ENCODE measurements at regions not wholly inside any gene's neighbourhood (a gene's known extent, or its start where the extent isn't known, plus 50 kb on each side); places are given as distances from the start of the nearest gene placed in this dataset.
"Not testable (repeated sequence)": the region's sequence is repeated elsewhere in the genome, so short reads cannot be mapped to it uniquely, and the experiment has no call there.

DNA sequence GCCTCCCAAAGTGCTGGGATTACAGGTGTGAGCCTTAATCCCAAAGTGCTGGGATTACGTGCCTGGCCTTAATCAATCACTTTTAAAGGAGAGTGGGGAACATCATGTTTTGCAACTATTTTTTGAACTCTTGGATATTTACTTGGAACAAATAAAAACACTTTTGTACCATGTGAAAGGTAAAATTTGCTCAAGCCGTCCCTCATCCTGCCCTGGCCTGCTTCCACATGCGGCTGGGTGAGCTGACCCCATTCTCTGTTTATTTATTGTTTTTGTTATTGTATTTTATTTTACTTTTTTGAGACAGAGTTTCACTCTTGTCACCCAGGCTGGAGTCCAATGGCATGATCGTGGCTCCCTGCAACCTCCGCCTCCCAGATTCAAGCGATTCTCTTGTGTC, 208.0 kb downstream of the NPIPA7 start:
- H3K4me3 ChIP-seq (ENCODE audit: extremely low read depth in 1 of 4, insufficient read depth in 2 of 4, low read depth in 3 of 4, low read length in 4 of 4); H2BK12ac ChIP-seq (ENCODE audit: low read depth, low read length); H3K36me3 ChIP-seq (ENCODE audit: control insufficient read depth in 2 of 4, insufficient read depth in 4 of 4, low read length in 3 of 4); H2AFZ ChIP-seq (ENCODE audit: low read length); H2BK15ac ChIP-seq (ENCODE audit: low read length); H3K9ac ChIP-seq (replicated peaks in 1 of 4; ENCODE audit: extremely low read depth in 1 of 4, low read depth in 3 of 4, low read length in 3 of 4); H2BK20ac ChIP-seq (ENCODE audit: low read length); H3K4me1 ChIP-seq (replicated peaks in 1 of 4; ENCODE audit: control insufficient read depth in 3 of 4, insufficient read depth in 4 of 4, low read length in 3 of 4); H4K5ac ChIP-seq (ENCODE audit: insufficient read length, low read depth, low read length); H3K56ac ChIP-seq (replicated peaks; ENCODE audit: insufficient read length, low read depth, low read length); H3K79me2 ChIP-seq (ENCODE audit: control insufficient read depth in 1 of 2, insufficient read depth in 2 of 2, low read length in 2 of 2); CTCF ChIA-PET (ENCODE audit: partially characterized antibody); POLR2A ChIA-PET (ENCODE audit: partially characterized antibody); H3K4me2 ChIP-seq (ENCODE audit: insufficient read depth in 1 of 2, low read depth in 2 of 2, low read length in 2 of 2); H2AK5ac ChIP-seq (ENCODE audit: low read depth, low read length); H3K4ac ChIP-seq (replicated peaks; ENCODE audit: insufficient read length, low read depth, low read length); H3K27me3 ChIP-seq (replicated peaks in 1 of 4; ENCODE audit: control insufficient read depth in 3 of 4, extremely low read depth in 1 of 4, insufficient read depth in 3 of 4, low read length in 3 of 4); H4K91ac ChIP-seq (replicated peaks; ENCODE audit: insufficient read length, low read length); H3K9me3 ChIP-seq (ENCODE audit: insufficient read depth in 2 of 2, low read depth in 1 of 2, low read length in 1 of 2); H4K20me1 ChIP-seq (replicated peaks in 1 of 2; ENCODE audit: control insufficient read depth in 1 of 2, insufficient read depth in 2 of 2, low read length in 2 of 2); H3K79me1 ChIP-seq (ENCODE audit: low read depth, low read length); FAIRE-seq; H3K27ac ChIP-seq (ENCODE audit: low read depth, low read length); DNase-seq (ENCODE audit: low read depth in 1 of 2, low spot score in 2 of 2); H3K18ac ChIP-seq (ENCODE audit: extremely low read depth, low read length); H3K23me2 ChIP-seq (ENCODE audit: low read depth, low read length); H2BK5ac ChIP-seq (ENCODE audit: low read depth, low read length); H4K8ac ChIP-seq (ENCODE audit: extremely low read depth, insufficient read depth, low read length); H3K23ac ChIP-seq (ENCODE audit: insufficient read length); H3K14ac ChIP-seq (ENCODE audit: insufficient read length); H2BK120ac ChIP-seq (replicated peaks; ENCODE audit: low read depth, low read length): not testable (repeated sequence)
- WGBS, 2 experiments (ENCODE audit: extremely low coverage in 1 of 2, insufficient coverage in 1 of 2, insufficient read length in 1 of 2, insufficient replicate concordance in 2 of 2, low coverage in 1 of 2, low lambda C conversion rate in 2 of 2, missing lambda C conversion rate in 1 of 2), result 96% methylated on average over 4 of the region's 6 CpGs; no CpG with 5 or more reads in 1 of the 2 experiments

DNA sequence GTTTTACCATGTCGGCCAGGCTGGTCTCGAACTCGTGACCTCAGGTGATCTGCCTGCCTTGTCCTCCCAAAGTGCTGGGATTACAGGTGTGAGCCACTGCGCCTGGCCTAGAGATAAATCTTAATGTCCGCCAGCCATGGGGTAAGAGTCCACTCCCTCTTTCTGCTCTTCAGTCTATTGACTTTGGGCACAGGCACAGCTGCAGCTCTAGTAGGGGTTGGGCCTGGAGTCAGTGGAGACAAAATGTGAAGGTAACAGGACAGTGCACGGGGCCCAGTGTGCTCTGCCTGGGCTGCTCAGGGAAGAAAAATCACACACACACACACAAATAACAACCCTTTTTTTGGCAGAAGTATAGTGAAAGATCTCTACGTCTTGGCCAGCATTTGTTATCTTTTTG, 209.5 kb downstream of the NPIPA7 start:
- H3K56ac ChIP-seq (replicated peaks; ENCODE audit: insufficient read length, low read depth, low read length); H3K4me1 ChIP-seq (replicated peaks in 1 of 4; ENCODE audit: control insufficient read depth in 3 of 4, insufficient read depth in 4 of 4, low read length in 3 of 4); H4K5ac ChIP-seq (ENCODE audit: insufficient read length, low read depth, low read length); H3K23me2 ChIP-seq (ENCODE audit: low read depth, low read length); H3K9me3 ChIP-seq (ENCODE audit: insufficient read depth in 2 of 2, low read depth in 1 of 2, low read length in 1 of 2); H2AFZ ChIP-seq (ENCODE audit: low read length); H3K18ac ChIP-seq (ENCODE audit: extremely low read depth, low read length); H3K4ac ChIP-seq (replicated peaks; ENCODE audit: insufficient read length, low read depth, low read length); POLR2A ChIA-PET (ENCODE audit: partially characterized antibody); H3K79me1 ChIP-seq (ENCODE audit: low read depth, low read length); DNase-seq (ENCODE audit: low read depth in 1 of 2, low spot score in 2 of 2); H4K8ac ChIP-seq (ENCODE audit: extremely low read depth, insufficient read depth, low read length); H4K91ac ChIP-seq (replicated peaks; ENCODE audit: insufficient read length, low read length); H2AK5ac ChIP-seq (ENCODE audit: low read depth, low read length); H2BK15ac ChIP-seq (ENCODE audit: low read length); H2BK120ac ChIP-seq (replicated peaks; ENCODE audit: low read depth, low read length); H3K27ac ChIP-seq (ENCODE audit: low read depth, low read length); H2BK5ac ChIP-seq (ENCODE audit: low read depth, low read length); H3K27me3 ChIP-seq (replicated peaks in 1 of 4; ENCODE audit: control insufficient read depth in 3 of 4, extremely low read depth in 1 of 4, insufficient read depth in 3 of 4, low read length in 3 of 4); H3K79me2 ChIP-seq (ENCODE audit: control insufficient read depth in 1 of 2, insufficient read depth in 2 of 2, low read length in 2 of 2); H3K4me2 ChIP-seq (ENCODE audit: insufficient read depth in 1 of 2, low read depth in 2 of 2, low read length in 2 of 2); H3K4me3 ChIP-seq (ENCODE audit: extremely low read depth in 1 of 4, insufficient read depth in 2 of 4, low read depth in 3 of 4, low read length in 4 of 4); H3K14ac ChIP-seq (ENCODE audit: insufficient read length); CTCF ChIA-PET (ENCODE audit: partially characterized antibody); H2BK20ac ChIP-seq (ENCODE audit: low read length); FAIRE-seq; H3K9ac ChIP-seq (replicated peaks in 1 of 4; ENCODE audit: extremely low read depth in 1 of 4, low read depth in 3 of 4, low read length in 3 of 4); H4K20me1 ChIP-seq (replicated peaks in 1 of 2; ENCODE audit: control insufficient read depth in 1 of 2, insufficient read depth in 2 of 2, low read length in 2 of 2); H2BK12ac ChIP-seq (ENCODE audit: low read depth, low read length); H3K23ac ChIP-seq (ENCODE audit: insufficient read length); H3K36me3 ChIP-seq (ENCODE audit: control insufficient read depth in 2 of 4, insufficient read depth in 4 of 4, low read length in 3 of 4): not testable (repeated sequence)
- 90% methylated on average over 6 of the region's 7 CpGs; no CpG with 5 or more reads in 1 of the 2 experiments for WGBS, 2 experiments (ENCODE audit: extremely low coverage in 1 of 2, insufficient coverage in 1 of 2, insufficient read length in 1 of 2, insufficient replicate concordance in 2 of 2, low coverage in 1 of 2, low lambda C conversion rate in 2 of 2, missing lambda C conversion rate in 1 of 2)

All from H1 (cell line).